ENCODE measurements at regions not wholly inside any gene's neighbourhood (a gene's known extent, or its start where the extent isn't known, plus 50 kb on each side); places are given as distances from the start of the nearest gene placed in this dataset.

- TF ChIP-seq, protein P1, sequence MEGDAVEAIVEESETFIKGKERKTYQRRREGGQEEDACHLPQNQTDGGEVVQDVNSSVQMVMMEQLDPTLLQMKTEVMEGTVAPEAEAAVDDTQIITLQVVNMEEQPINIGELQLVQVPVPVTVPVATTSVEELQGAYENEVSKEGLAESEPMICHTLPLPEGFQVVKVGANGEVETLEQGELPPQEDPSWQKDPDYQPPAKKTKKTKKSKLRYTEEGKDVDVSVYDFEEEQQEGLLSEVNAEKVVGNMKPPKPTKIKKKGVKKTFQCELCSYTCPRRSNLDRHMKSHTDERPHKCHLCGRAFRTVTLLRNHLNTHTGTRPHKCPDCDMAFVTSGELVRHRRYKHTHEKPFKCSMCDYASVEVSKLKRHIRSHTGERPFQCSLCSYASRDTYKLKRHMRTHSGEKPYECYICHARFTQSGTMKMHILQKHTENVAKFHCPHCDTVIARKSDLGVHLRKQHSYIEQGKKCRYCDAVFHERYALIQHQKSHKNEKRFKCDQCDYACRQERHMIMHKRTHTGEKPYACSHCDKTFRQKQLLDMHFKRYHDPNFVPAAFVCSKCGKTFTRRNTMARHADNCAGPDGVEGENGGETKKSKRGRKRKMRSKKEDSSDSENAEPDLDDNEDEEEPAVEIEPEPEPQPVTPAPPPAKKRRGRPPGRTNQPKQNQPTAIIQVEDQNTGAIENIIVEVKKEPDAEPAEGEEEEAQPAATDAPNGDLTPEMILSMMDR (IDR thresholded peaks at IDR 0.05; ENCODE audit: insufficient read depth, low read depth, low read length) = no peak
- no peak overlapping the region for H3K4me3 ChIP-seq (ENCODE audit: low read depth, low read length)
- DNase-seq (ENCODE audit: low read depth) = no peak
Measured at GRCh38 chr11:130582981-130583380, 134.5 kb downstream of the ADAMTS15 start.

DNA sequence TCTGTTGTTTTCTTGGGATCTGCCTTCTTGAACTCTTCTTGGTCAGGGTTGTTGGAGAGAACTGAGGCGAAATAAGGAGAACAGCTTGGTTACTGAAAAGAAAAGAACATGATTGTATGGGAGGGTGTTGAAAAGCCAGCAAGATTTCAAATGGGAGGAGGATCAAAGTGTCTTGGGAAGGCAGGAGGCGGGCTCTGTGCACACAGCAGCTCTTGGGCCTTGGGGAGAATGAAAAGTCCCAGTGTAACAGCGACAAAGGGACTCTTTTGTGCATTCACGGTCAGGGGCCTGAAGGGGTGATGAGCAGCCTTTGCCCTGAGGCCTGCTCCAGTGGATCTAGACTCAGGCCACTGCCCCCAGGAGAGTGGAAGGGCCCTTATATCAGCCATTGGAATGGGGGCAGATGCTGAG is 135.4 kb downstream of the ADAMTS15 start:
- TF ChIP-seq, protein P1 (IDR thresholded peaks at IDR 0.05; ENCODE audit: insufficient read depth, low read depth, low read length) = no peak
- DNase-seq (ENCODE audit: low read depth) = no peak
- no peak overlapping the region for H3K4me3 ChIP-seq (ENCODE audit: low read depth, low read length)

- DNase-seq (ENCODE audit: low read depth) = peak; percentile 51
- no peak overlapping the region for H3K4me3 ChIP-seq (ENCODE audit: low read depth, low read length)
- TF ChIP-seq, protein P1 (IDR thresholded peaks at IDR 0.05; ENCODE audit: insufficient read depth, low read depth, low read length) = no peak
Measured at GRCh38 chr11:130585545-130585944, 137.1 kb downstream of the ADAMTS15 start.

DNA sequence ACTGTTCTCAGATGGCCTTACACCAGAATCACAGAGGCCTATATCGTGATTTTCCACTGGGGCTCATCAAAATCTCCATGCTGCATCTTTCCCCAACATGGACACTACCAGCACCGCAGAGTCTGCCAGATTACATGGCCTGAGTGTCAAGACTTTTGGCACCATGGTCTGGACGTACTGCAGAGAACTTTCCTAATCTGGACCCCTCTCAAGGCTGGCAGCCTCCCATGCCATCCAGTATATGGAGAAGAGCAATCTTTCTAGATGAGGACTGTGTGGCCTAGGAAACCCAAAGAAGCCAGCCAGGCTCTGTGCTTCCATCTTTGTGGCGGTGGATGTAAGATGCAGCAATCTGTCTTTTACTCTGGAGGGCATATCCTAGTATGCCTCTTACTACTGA is 139.2 kb downstream of the ADAMTS15 start:
- no peak overlapping the region for H3K4me3 ChIP-seq (ENCODE audit: low read depth, low read length)
- TF ChIP-seq, protein P1 (IDR thresholded peaks at IDR 0.05; ENCODE audit: insufficient read depth, low read depth, low read length) = no peak
- DNase-seq (ENCODE audit: low read depth) = no peak

DNA sequence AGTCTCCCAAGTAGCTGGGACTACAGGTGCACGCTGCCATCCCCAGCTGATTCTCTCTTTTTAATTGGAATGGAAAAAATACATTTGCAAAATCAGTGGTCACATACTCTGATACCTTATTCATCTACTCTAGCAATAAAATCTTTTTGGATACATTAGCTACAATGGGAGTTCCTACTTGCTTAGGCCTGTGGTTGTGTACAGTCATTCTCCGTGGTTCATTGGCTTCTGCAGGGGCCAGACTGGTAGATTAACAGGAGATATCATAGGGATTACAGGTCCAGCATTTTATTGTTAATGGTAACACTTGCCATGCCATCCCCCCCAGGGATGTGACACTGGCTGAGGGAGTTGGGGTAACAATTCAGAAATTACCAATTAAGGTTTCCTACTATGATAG is 140.0 kb downstream of the ADAMTS15 start:
- TF ChIP-seq, protein P1 (IDR thresholded peaks at IDR 0.05; ENCODE audit: insufficient read depth, low read depth, low read length) = no peak
- no peak for DNase-seq (ENCODE audit: low read depth)
- H3K4me3 ChIP-seq (ENCODE audit: low read depth, low read length) = no peak overlapping the region

- H3K4me3 ChIP-seq (ENCODE audit: low read depth, low read length) = no peak overlapping the region
- TF ChIP-seq, protein P1 (IDR thresholded peaks at IDR 0.05; ENCODE audit: insufficient read depth, low read depth, low read length) = no peak
- DNase-seq (ENCODE audit: low read depth) = no peak
Measured at GRCh38 chr11:130592056-130592455, 143.6 kb downstream of the ADAMTS15 start.

- no peak overlapping the region for H3K4me3 ChIP-seq (ENCODE audit: low read depth, low read length)
- TF ChIP-seq, protein P1 (IDR thresholded peaks at IDR 0.05; ENCODE audit: insufficient read depth, low read depth, low read length) = no peak
- no peak for DNase-seq (ENCODE audit: low read depth)
Measured at GRCh38 chr11:130593064-130593463, 144.6 kb downstream of the ADAMTS15 start.
